HCT116 (cell line): ENCODE measurements at regions not wholly inside any gene's neighbourhood (a gene's known extent, or its start where the extent isn't known, plus 50 kb on each side); places are given as distances from the start of the nearest gene placed in this dataset.
"Not testable (repeated sequence)": the region's sequence is repeated elsewhere in the genome, so short reads cannot be mapped to it uniquely, and the experiment has no call there.

Source experiments
- ATAC-seq: fragments of 200-7000 bp; cut with Tn5 transposase; 2 replicates; pipeline ENCODE4 v1.9.1; 2020; ENCODE audit warnings: mild to moderate bottlenecking, moderate library complexity
- BruUV-seq: library from RNA; stranded (reverse); fragments of 400-500 nt; replicated peaks from 2 replicates; lab custom pipeline; 2021; lab: Mats Ljungman, UMichigan
- CTCF ChIA-PET: fragments of 300-600 bp; sonication (Branson Sonifier 250); formaldehyde crosslinking; loops from one replicate; lab custom pipeline; 2021; ENCODE audit warnings: antibody characterized with exemption; lab: Charles Lee
- POLR2A ChIA-PET: fragments of 300-600, 350-600 bp; sonication (Branson Sonifier 250); formaldehyde crosslinking; loops from one replicate; lab custom pipeline; 2021; ENCODE audit warnings: antibody characterized with exemption; lab: Charles Lee
- RAD21 ChIA-PET, 2 experiments: fragments of 300-600 bp; sonication (Branson Sonifier 250); formaldehyde crosslinking; loops; one replicate each; lab custom pipeline; 2023; ENCODE audit warnings: low total read pairs in 2 of 2; ENCODE audit not compliant: uncharacterized antibody in 2 of 2, unreplicated experiment in 2 of 2, low non-redundant PET in 1 of 2; lab: Charles Lee
- DNase-seq: peaks from one replicate; pipeline ENCODE4 v3.0.0-alpha.2; 2010; ENCODE audit warnings: low read depth, low spot score
- H2AFZ ChIP-seq: fragments of 200-600 bp; shearing (Covaris generic), sonication (generic); 2 replicates; pipeline ENCODE4 v1.6.1; 2017; ENCODE audit warnings: low read depth, mixed run types, mixed read lengths, antibody characterized with exemption, low read length; ENCODE audit not compliant: poor library complexity, severe bottlenecking
- H3K27ac ChIP-seq: 2 replicates; pipeline ENCODE4 v1.5.1; 2012; ENCODE audit warnings: low read depth, low read length
- H3K27me3 ChIP-seq: fragments of 200-600 bp; sonication (generic); 2 replicates; pipeline ENCODE4 v1.6.1; 2016; ENCODE audit warnings: mixed run types, low read length, mixed read lengths; ENCODE audit not compliant: insufficient read depth
- H3K36me3 ChIP-seq, 2 experiments: fragments of 200-500 bp in 1 of 2; fragments of 200-600 bp in 1 of 2; sonication (Bioruptor generic) in 1 of 2; sonication (generic) in 1 of 2; 2 replicates each; pipeline versions ENCODE4 v1.5.1 to v1.6.1; 2014 to 2016; ENCODE audit warnings: low read length in 2 of 2, inconsistent platforms in 1 of 2, mixed read lengths in 1 of 2, mixed run types in 1 of 2; ENCODE audit not compliant: insufficient read depth in 2 of 2, control insufficient read depth in 1 of 2
- H3K4me1 ChIP-seq, 2 experiments: fragments of 200-600 bp in 1 of 2; sonication (generic) in 1 of 2; 2 replicates each; pipeline versions ENCODE4 v1.5.1 to v1.6.1; 2012 to 2017; ENCODE audit warnings: low read length in 2 of 2, inconsistent platforms in 1 of 2, mild to moderate bottlenecking in 1 of 2, mixed read lengths in 1 of 2, mixed run types in 1 of 2, moderate library complexity in 1 of 2; ENCODE audit not compliant: insufficient read depth in 2 of 2, control insufficient read depth in 1 of 2
- H3K4me2 ChIP-seq: fragments of 200-600 bp; sonication (generic); 2 replicates; pipeline ENCODE4 v1.6.1; 2017; ENCODE audit warnings: mixed run types, low read length, mixed read lengths
- H3K4me3 ChIP-seq, 2 experiments: fragments of 200-600 bp in 1 of 2; sonication (generic) in 1 of 2; replicated peaks in 1 of 2; 2 replicates each; pipeline ENCODE4 v1.5.1; 2011 to 2016; ENCODE audit warnings: low read length in 2 of 2, control low read depth in 1 of 2, low read depth in 1 of 2, mild to moderate bottlenecking in 1 of 2, mixed read lengths in 1 of 2, mixed run types in 1 of 2
- H3K79me2 ChIP-seq: fragments of 200-600 bp; sonication (generic); 2 replicates; pipeline ENCODE4 v1.6.1; 2017; ENCODE audit warnings: mild to moderate bottlenecking, mixed run types, low read length, moderate library complexity, mixed read lengths; ENCODE audit not compliant: insufficient read depth
- H3K9ac ChIP-seq: fragments of 200-600 bp; sonication (generic); 2 replicates; pipeline ENCODE4 v1.6.1; 2016; ENCODE audit warnings: low read length, mixed read lengths
- H3K9me2 ChIP-seq: fragments of 200-600 bp; sonication (generic), shearing (Covaris generic); 2 replicates; pipeline ENCODE4 v1.6.1; 2017; ENCODE audit warnings: mixed run types, mild to moderate bottlenecking, moderate library complexity; ENCODE audit not compliant: insufficient read depth
- H3K9me3 ChIP-seq, 2 experiments: fragments of 200-500 bp in 1 of 2; fragments of 200-600 bp in 1 of 2; sonication (Bioruptor generic) in 1 of 2; sonication (generic) in 1 of 2; 2 replicates each; pipeline ENCODE4 v1.6.1; 2014 to 2017; ENCODE audit warnings: low read length in 2 of 2, mixed read lengths in 2 of 2, inconsistent platforms in 1 of 2, low read depth in 1 of 2, mild to moderate bottlenecking in 1 of 2, mixed run types in 1 of 2, moderate library complexity in 1 of 2; ENCODE audit not compliant: control insufficient read depth in 1 of 2, insufficient read depth in 1 of 2
- H4K20me1 ChIP-seq: fragments of 200-600 bp; sonication (generic), shearing (Covaris generic); 2 replicates; pipeline ENCODE4 v1.6.1; 2017; ENCODE audit warnings: mixed run types, mild to moderate bottlenecking, moderate library complexity; ENCODE audit not compliant: insufficient read depth
- ELF1 ChIP-seq: IDR thresholded peaks from 2 replicates; pipeline ENCODE4 v1.6.1; 2012; ENCODE audit warnings: low read depth, borderline replicate concordance
- EZH2 ChIP-seq: fragments of 200-600 bp; sonication (generic); IDR thresholded peaks from 2 replicates; pipeline ENCODE4 v1.6.1; 2017; ENCODE audit warnings: antibody characterized with exemption, mixed run types
- EZH2phosphoT487 ChIP-seq: fragments of 200-600 bp; IDR thresholded peaks from 2 replicates; pipeline ENCODE4 v1.6.1; 2018; ENCODE audit warnings: antibody characterized with exemption, borderline replicate concordance
- FOSL1 ChIP-seq: IDR thresholded peaks from 2 replicates; pipeline ENCODE4 v1.6.1; 2012; ENCODE audit warnings: low read depth
- JUND ChIP-seq: IDR thresholded peaks from 2 replicates; pipeline ENCODE4 v1.6.1; 2012
- POLR2A ChIP-seq: IDR thresholded peaks from 2 replicates; pipeline ENCODE4 v1.7.0; 2011; ENCODE audit warnings: borderline replicate concordance; ENCODE audit not compliant: insufficient read depth, insufficient read length; ENCODE audit errors: extremely low read depth
- POLR2AphosphoS5 ChIP-seq: IDR thresholded peaks from 2 replicates; pipeline ENCODE4 v1.6.1; 2011; ENCODE audit warnings: mild to moderate bottlenecking, low read depth, low read length, moderate library complexity
- RAD21 ChIP-seq: IDR thresholded peaks from 2 replicates; pipeline ENCODE4 v1.6.1; 2012; ENCODE audit warnings: low read depth, mild to moderate bottlenecking
- SIN3A ChIP-seq: IDR thresholded peaks from 2 replicates; pipeline ENCODE4 v1.6.1; 2012; ENCODE audit warnings: low read depth
- TCF7L2 ChIP-seq: IDR thresholded peaks from 2 replicates; pipeline ENCODE4 v1.7.0; 2011; ENCODE audit warnings: borderline replicate concordance, inconsistent platforms; ENCODE audit not compliant: insufficient read depth, insufficient read length; ENCODE audit errors: extremely low read depth
- YY1 ChIP-seq: IDR thresholded peaks from 2 replicates; pipeline ENCODE4 v1.6.1; 2011; ENCODE audit warnings: low read length, low read depth, moderate library complexity, mild to moderate bottlenecking; ENCODE audit not compliant: insufficient replicate concordance; ENCODE audit errors: extremely low read depth
- ZFX ChIP-seq: fragments of 450-650 bp; IDR thresholded peaks from 2 replicates; pipeline ENCODE4 v1.6.1; 2017
- intact Hi-C: fragments of 100-400 bp; cut with micrococcal nuclease; formaldehyde crosslinking; loops from 2 replicates; pipeline ENCODE4 v1.10.0; 2022
- TF ChIP-seq, protein P1 (sequence below): IDR thresholded peaks from 2 replicates; pipeline ENCODE4 v1.6.1; 2012
- TF ChIP-seq, protein P2 (sequence below): IDR thresholded peaks from 2 replicates; pipeline ENCODE4 v1.6.1; 2012
- TF ChIP-seq, protein P3 (sequence below), 3 experiments: fragments of 200-600 bp in 1 of 3; sonication (generic) in 1 of 3; IDR thresholded peaks in 2 of 3; conservative IDR thresholded peaks in 1 of 3; 2 replicates each; pipeline ENCODE4 v1.5.1; 2012 to 2017; ENCODE audit warnings: low read depth in 2 of 3, low read length in 2 of 3, antibody characterized with exemption in 1 of 3, borderline replicate concordance in 1 of 3, control low read depth in 1 of 3, mild to moderate bottlenecking in 1 of 3, mixed read lengths in 1 of 3, mixed run types in 1 of 3, moderate library complexity in 1 of 3; ENCODE audit not compliant: insufficient read depth in 1 of 3
- TF ChIP-seq, protein P4 (sequence below): IDR thresholded peaks from 2 replicates; pipeline ENCODE4 v1.6.1; 2012; ENCODE audit warnings: low read depth

DNA sequence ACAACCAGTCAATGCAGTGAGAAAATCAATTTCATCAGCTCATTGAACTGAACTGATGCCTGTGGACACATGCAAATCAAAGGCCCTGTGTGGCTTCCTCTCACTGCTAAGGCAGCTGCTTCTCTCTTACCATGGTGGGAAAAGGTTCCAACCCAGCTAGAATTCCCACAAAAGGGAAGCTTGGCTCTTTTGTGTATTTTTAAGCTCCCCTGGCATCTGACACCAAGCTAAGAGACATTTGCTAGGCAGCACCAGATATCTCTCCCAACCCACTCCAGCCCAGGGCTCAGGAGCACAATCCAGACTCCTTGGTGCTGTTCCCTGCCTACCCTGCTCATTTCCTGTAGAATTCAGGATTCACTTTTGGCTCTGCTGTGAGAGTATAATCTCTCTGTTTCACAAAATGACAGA, 129.6 kb downstream of the GXYLT1 start:
- Histone ChIP-seq H3K4me3 (no peak overlapping the region), H3K27me3 (no peaks in the 10 kb centered on the region), H3K27ac (no peak overlapping the region), H3K4me2 (no peak overlapping the region), H3K79me2 (no peaks in the 10 kb centered on the region), H3K9me2 (no peaks in the 10 kb centered on the region), H4K20me1 (no peaks in the 10 kb centered on the region), H3K4me1 (no peaks in the 10 kb centered on the region), H2AFZ (no peak overlapping the region), H3K9ac (no peak overlapping the region), H3K9me3 (no peaks in the 10 kb centered on the region), H3K36me3 (no peaks in the 10 kb centered on the region)
- RAD21 ChIA-PET, result no interaction called here
- TF ChIP-seq, protein P1, sequence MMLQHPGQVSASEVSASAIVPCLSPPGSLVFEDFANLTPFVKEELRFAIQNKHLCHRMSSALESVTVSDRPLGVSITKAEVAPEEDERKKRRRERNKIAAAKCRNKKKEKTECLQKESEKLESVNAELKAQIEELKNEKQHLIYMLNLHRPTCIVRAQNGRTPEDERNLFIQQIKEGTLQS, result no peak
- TF ChIP-seq ELF1 (no peak), FOSL1 (no peak), SIN3A (no peak), RAD21 (no peak), YY1 (no peak), TCF7L2 (no peak), EZH2phosphoT487 (no peak), POLR2A (no peak), ZFX (no peak), POLR2AphosphoS5 (no peak), EZH2 (no peak), JUND (no peak)
- TF ChIP-seq, protein P2, sequence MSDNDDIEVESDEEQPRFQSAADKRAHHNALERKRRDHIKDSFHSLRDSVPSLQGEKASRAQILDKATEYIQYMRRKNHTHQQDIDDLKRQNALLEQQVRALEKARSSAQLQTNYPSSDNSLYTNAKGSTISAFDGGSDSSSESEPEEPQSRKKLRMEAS, result no peak
- TF ChIP-seq, protein P3, sequence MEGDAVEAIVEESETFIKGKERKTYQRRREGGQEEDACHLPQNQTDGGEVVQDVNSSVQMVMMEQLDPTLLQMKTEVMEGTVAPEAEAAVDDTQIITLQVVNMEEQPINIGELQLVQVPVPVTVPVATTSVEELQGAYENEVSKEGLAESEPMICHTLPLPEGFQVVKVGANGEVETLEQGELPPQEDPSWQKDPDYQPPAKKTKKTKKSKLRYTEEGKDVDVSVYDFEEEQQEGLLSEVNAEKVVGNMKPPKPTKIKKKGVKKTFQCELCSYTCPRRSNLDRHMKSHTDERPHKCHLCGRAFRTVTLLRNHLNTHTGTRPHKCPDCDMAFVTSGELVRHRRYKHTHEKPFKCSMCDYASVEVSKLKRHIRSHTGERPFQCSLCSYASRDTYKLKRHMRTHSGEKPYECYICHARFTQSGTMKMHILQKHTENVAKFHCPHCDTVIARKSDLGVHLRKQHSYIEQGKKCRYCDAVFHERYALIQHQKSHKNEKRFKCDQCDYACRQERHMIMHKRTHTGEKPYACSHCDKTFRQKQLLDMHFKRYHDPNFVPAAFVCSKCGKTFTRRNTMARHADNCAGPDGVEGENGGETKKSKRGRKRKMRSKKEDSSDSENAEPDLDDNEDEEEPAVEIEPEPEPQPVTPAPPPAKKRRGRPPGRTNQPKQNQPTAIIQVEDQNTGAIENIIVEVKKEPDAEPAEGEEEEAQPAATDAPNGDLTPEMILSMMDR (IDR thresholded peaks at IDR 0.05 in 2 of 3, conservative IDR thresholded peaks at IDR 0.05 in 1 of 3; ENCODE audit: borderline replicate concordance in 1 of 3, insufficient read depth in 1 of 3, low read depth in 2 of 3, low read length in 2 of 3), result no peak
- TF ChIP-seq, protein P4, sequence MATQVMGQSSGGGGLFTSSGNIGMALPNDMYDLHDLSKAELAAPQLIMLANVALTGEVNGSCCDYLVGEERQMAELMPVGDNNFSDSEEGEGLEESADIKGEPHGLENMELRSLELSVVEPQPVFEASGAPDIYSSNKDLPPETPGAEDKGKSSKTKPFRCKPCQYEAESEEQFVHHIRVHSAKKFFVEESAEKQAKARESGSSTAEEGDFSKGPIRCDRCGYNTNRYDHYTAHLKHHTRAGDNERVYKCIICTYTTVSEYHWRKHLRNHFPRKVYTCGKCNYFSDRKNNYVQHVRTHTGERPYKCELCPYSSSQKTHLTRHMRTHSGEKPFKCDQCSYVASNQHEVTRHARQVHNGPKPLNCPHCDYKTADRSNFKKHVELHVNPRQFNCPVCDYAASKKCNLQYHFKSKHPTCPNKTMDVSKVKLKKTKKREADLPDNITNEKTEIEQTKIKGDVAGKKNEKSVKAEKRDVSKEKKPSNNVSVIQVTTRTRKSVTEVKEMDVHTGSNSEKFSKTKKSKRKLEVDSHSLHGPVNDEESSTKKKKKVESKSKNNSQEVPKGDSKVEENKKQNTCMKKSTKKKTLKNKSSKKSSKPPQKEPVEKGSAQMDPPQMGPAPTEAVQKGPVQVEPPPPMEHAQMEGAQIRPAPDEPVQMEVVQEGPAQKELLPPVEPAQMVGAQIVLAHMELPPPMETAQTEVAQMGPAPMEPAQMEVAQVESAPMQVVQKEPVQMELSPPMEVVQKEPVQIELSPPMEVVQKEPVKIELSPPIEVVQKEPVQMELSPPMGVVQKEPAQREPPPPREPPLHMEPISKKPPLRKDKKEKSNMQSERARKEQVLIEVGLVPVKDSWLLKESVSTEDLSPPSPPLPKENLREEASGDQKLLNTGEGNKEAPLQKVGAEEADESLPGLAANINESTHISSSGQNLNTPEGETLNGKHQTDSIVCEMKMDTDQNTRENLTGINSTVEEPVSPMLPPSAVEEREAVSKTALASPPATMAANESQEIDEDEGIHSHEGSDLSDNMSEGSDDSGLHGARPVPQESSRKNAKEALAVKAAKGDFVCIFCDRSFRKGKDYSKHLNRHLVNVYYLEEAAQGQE, result no peak
- no peak for DNase-seq
- POLR2A ChIA-PET, result no interaction called here
- CTCF ChIA-PET, result interaction anchor here (1.8 kb wide), 1 partner anchor 9 kb away, joined by 7 read pairs; no protein-coding TSS in a partner anchor
- no TSS peak for BruUV-seq
- no peak for ATAC-seq
- intact Hi-C loops, result no loop called here

DNA sequence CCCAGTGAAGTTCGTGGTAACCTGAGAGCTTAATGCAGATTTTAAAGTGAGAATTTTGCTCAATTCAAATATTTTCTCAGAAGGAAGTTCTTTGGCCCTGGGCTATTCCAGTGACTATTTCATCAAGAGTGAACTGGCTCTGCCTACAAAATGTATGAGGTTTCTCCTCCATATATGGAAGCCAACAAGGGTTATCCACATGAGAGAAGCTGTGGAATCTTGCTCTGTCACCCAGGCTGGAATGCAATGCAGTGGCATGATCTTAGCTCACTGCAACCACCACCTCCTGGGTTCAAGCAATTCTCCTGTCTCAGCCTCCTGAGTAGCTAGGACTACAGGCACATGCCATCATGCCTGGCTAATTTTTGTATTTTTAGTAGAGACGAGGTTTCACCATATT, 132.2 kb downstream of the GXYLT1 start:
- H3K4me1 ChIP-seq, H3K9ac ChIP-seq, H3K36me3 ChIP-seq, DNase-seq, H2AFZ ChIP-seq, H4K20me1 ChIP-seq, H3K4me2 ChIP-seq, H3K27ac ChIP-seq, POLR2A ChIA-PET, RAD21 ChIA-PET, H3K79me2 ChIP-seq, BruUV-seq, H3K27me3 ChIP-seq, H3K9me3 ChIP-seq, intact Hi-C loops, ATAC-seq, H3K9me2 ChIP-seq, H3K4me3 ChIP-seq: not testable (repeated sequence)
- CTCF ChIA-PET, result interaction anchor here (0.7 kb wide), 1 partner anchor 19 kb away, joined by 3 read pairs; no protein-coding TSS in a partner anchor
